NCI-H460 (cell line): ENCODE measurements at regions not wholly inside any gene's neighbourhood (a gene's known extent, or its start where the extent isn't known, plus 50 kb on each side); places are given as distances from the start of the nearest gene placed in this dataset.
"Not testable (repeated sequence)": the region's sequence is repeated elsewhere in the genome, so short reads cannot be mapped to it uniquely, and the experiment has no call there.

ENCODE experiments used
- DNase-seq: peaks from one replicate; pipeline ENCODE4 v3.0.0-alpha.2; 2016; ENCODE audit warnings: low read depth; ENCODE audit errors: extremely low read depth

DNA sequence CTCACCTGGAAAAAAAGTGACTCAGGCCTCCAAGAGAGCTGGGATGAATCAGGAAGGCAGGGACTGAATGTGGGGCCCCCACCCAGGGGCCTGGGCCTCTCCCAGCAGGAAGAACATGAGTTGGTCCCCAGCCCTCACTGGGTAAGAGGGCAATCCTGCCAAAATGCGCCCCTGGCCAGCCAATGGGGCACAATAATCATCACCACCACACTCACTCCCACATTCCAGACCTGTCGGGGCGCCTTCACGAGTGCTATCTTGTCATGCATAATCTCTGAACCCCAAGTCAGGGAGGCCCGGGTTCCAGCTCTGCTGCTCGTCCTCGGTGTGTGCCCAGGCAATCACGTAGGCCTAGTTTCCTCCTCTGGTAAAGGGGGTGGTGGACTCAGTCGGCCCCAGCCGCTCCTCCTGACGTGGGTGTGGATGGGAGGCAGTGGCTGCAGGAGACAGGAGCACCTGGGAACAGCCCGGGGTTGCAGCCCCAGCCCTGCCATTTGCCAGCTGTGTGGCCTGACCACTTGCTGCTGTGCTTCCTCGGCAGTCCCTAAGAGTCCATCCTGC, 115.1 kb downstream of the CYP26B1 start:
- DNase-seq, result no peak

DNA sequence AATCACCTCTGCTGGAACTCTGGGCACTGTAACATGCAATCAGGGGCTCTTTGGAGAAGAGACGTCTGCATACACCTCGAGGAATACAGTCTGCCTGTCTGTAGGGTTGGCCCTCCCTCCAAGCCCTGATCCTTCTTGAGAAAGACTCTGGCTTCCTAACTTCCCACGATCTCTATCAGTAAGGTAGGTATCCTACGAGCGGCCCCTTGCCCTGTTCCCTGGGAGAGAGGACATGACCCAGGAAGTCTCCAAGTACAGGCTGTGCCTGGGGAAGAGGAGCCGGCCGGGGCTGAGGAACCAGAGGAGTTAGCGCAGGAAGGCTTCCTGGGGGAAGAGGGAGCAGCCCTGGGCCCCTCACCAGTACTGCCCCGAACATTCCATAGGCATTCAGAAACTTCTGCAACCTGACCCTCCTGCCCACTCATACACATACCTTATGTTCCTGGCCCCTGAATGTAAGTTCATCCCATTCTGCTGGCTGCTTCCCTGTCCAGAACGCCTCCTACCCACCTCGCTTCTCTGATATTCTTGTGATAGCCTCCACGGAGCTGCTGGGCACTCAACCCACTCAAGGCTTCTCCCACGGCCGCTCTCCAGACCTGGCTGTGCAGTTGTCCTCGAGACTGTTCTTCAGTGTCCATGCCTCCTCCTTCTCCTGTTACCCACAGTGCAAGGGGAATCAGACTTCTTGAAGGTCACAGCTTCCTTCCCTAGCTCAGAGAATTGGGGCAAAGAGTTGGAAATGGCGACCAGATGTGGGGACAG, 116.1 kb downstream of the CYP26B1 start:
- no peak for DNase-seq

DNA sequence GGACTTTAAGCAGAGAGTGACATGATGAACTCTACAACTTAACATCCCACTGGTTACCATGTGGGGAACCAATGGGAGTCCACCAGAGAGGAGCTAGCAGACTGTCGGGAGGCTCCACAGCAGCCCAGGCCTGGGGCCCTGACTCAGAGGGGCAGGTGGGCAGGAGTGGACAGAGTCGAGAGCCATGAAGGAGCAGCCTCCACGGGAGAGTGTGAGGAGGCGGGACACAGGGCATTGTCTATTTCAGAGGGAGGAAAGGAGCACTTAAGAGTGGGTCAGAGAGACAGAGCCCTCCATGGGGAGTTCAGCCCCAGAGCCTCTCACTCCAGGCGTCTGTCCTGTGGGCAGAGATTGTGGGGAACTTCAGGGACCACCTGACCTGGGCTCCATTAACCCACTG, 118.7 kb downstream of the CYP26B1 start:
- DNase-seq, result no peak

DNA sequence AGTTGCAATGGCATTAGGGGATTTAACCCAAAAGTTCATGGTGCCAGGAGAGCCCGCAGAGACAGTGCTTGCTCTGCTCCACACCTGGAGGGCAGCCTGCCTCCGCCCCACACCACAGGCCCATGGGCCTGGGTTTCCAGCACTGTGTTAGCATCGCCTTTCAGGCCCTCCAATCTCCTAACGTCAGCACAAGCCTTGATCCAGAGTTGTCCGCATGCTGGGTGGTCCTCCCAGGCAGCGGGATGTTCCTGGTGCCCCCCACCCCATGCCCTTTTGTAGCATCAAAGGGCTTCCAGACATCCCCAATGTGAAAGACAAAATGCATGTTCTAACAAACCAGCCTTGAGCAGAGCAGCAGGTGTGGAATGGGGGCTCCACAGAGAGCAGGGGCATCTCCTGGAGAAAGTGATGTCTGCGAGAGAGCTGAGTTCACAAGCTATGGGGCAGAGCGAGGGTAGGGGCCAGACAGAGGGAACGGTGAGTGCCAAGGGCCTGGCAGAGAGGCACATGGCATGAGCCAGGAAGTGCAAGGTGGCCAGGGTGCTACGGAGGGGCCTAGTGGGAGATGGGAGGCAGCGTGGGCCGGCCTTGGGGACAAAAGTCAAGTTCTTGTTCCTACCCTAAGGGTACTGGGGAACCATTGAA, 119.2 kb downstream of the CYP26B1 start:
- DNase-seq, result no peak

DNA sequence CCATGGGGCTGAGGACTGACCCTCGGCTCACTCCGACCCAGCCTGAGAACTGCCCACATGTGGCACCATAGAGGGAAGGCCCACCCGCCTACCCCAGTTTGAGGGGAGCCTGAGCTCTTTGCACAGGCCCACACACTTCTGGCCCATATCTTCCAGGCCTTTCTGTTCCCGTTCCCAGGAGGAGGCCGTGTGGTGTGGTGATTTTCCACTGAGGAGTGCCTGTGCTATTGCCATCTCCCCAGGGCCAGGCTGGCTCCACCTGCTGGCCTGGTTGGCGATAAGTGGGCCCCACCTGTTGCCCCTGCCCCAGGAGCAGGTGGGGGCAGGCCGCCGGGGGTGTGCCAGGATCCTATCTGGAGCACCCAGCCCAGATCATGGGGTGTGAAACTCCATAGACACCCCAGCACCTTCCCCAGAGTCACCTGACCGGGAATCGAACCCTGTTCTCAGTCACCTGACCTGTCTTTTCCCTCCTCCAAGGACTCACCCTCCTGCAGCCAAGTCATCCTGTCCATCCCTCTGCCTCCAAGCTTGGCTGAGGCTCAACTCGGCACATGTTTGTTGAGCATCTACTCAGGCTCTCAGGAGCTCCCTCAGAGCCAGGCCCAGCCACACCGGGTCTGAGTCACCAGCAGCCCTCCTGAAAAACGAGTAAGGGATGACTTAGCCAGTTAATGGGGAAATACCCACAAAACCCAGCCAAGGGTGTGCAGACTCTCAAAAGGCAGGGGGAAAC, 120.1 kb downstream of the CYP26B1 start:
- no peak for DNase-seq

DNA sequence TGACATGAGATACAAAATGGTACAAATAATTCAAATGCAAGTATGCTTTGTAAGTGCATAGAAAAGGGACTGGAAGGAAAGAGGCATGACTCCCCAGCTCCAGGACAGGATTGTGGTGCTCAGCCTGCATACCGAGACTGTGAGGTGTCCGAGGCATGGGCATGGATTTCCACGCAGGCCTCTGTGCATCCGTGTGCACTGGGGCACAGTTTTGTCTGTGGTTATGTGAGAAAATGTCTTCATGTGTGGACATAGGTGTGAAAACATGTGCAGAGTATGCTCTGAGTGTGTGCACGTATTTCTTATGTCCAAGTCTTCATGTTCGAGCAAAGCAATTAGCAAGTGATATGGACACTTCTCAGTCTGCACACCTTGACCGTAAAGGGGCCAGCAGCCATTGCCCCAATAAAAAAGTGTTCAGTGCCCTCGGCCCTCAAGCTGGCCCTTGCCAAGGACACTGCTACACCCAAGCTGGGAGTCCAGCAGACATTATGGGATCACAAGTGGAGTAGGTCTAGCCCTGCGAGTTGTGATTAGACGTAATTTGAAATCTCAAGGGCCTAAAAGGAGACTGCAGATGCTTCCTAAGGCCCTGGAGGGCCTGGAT, 120.7 kb downstream of the CYP26B1 start:
- no peak for DNase-seq

DNA sequence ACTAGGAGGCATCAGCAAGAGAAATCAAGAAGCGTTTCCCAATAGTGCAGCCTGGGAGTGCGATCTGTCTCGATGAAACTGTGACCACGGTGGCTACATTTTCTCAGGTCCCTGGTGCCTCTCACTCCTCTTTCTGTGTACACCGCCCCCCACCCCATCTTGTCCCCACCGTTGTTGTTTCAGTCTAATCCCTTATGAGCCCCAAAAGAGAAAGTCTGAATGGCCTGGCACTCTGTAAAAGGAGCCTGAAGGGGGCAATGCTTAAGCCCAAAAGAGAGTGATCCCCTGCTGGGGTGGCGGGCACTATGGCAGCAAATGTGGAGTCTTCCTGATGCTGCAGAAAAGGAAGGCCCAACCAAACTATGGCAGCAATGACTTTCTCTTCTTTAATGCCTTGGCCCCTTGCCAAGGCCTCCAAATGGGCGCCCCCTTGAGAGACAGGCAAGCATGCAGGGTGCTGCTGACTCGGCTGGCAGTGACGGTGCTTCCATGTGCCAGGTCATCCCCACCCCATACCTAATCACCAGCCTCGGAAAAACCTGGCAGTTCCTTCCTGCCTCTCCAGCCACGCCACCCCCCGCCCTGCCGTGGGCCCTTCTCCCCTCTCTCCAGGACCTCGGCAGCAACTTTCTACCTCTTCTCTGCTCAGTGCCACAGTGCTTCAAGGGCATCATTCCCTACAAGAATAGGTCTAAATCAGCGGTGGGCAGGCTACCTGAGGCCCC, 123.0 kb downstream of the CYP26B1 start:
- DNase-seq, result no peak

DNA sequence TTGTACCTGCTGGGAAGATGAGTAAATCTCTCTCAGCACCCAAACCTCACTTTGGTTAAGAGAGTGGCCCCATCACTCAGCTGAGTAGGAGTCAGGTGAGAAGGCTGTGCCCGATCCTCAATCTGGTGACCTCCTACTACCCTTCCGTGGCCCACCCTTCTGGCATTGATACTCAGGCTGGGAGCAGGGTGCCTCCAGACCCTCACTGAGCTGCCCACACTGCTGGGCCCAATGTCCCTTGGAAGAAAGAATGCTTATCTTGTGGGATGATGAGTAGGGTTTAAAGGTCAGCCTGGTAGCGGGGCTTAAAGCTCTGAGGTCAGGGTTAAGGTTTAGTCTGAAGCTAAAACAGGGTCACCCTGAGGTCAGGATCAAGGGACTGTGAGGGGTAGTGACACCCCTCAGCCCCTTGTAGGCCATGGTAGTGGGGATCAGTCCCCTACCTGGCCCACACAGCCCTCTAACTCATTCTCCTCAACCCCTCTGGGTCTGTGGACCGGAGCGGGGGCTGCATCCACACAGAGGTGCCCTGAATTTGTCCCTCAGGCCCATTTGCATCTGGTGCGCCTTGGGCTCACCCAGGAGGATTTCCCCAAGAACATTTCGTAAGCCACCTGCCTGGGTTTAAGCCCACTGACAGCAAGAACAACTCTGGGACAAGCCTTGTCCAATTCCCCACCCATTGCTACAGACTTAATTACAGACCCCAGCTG, 123.8 kb downstream of the CYP26B1 start:
- no peak for DNase-seq

DNA sequence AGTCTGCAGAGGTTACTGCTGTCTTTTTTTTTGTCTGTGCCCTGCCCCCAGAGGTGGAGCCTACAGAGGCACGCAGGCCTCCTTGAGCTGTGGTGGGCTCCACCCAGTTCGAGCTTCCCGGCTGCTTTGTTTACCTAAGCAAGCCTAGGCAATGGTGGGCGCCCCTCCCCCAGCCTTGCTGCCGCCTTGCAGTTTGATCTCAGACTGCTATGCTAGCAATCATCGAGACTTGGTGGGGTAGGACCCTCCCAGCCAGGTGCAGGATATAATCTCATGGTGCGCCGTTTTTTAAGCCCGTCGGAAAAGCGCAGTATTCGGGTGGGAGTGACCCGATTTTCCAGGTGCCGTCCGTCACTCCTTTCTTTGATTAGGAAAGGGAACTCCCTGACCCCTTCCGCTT, 126.3 kb downstream of the CYP26B1 start:
- not testable (repeated sequence) for DNase-seq

DNA sequence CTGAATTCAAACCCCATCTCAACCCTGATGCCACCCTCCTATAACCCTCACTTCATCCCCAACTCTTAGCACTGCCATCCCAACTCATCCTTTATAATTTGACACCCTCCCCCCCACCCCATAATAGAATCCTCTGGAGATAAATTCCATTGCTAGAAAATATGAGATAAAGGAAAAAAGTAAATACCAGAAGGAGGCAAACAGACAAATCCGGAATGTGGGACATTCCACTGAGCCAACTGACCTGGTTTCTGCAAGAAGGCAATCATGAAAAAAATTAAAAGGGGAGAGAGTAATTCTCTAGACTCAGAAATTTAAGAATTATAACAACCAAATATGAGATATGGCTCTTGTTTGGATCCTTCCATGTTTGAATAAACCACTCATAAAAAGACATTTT, 132.4 kb downstream of the CYP26B1 start:
- DNase-seq, result no peak

DNA sequence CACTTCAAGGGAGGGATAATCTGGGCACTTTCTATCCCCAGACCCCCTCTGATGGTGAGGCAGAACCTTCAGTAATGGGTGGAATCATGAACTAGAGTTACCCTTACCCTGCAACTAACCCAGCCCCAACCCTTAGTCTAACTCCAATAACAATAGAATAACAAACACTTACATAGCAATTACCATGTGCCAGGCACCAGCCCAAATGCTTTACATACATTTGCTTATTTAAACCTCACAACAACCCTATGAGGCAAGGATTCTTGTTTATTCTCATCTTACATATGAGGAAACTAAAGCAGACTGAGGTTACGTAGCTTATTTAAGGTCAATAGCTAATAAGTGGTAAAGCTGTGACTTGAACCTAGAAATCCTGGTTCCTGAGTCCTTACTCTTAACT, 132.8 kb downstream of the CYP26B1 start:
- DNase-seq, result no peak

DNA sequence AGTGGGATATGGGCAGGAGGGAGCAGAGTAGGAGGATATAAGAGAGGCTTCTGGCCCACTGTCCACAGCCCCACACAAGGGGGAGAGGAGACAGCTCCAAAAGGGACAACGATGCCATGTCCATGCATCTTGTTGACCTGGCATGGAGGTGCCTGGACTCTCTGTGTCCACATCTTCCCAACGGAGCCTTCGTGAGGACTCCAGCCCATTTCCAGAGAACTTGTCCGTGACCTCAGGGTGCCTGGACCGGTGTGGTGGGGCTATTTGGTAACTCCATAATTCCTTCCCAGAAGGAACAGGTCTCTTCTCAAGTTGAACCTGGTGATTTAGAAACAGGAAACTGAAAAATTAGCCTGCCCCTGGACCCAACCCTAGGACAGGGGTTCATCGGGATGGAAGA, 133.9 kb downstream of the CYP26B1 start:
- no peak for DNase-seq

DNA sequence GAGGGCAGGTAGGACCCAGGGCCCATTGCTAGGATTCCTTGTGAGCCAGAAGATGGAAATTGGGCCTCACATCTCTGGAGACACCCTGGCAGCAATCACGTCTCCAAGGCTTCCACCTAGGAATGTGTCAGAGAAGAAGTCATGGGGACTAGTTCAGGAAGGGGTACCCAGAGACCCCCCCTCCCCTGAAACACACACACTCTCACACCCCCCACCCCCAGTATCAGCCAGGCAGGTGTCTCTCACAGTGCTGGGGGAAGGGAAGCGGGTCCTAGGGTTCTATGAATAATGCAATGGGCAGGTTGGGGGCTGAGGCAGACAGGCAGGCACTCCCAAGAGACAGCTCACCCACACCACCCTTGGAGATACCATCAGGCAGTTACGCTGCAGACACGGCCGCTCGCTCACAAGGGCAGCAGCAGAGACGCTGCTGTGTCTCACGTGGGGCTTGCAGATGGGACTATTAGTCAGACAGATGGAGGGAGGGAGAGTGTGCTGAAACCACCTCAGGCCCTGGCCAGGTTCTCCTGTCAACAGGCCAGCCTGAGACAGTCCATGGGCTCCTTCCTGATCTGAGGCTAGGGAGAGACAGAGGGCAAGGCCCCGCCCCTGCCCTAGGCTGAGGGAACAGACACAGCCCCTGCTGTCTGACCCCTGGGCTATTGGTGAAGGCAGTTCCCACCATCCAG, 134.6 kb downstream of the CYP26B1 start:
- no peak for DNase-seq

DNA sequence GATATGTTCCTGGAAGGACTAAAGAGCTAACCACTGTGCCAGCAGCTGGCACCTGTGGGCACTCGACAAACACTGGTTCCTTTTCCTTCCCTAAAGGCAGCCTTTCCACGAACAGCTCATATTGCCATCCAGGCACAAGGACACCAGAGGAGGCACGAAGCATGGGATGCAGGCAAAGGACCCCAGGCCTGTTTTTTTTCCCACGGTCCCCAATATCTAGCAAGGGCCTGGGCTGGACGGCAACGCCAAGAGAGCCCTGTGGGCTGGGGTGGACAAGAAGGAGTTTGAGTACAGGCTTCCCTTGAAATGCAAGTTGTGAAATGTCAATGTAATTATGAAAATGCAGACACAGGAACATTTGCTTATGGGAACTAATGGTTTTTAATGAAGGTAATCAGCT, 135.9 kb downstream of the CYP26B1 start:
- DNase-seq, result no peak

DNA sequence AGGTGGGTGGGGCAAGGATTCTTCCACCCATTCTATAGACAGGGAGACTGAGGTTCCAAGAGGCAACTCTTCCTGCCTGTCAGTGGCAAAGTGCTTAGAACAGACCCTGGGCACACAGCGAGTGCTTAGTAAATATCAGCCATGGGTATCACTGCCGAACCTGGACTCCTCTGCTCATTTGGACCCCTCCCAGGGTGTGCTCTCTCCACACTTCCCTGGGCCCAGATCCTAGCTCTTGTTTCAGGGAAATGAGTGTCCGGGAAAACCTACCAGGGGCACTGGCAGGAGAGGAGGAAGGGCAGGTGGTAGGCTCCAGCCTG, 136.3 kb downstream of the CYP26B1 start:
- no peak for DNase-seq

DNA sequence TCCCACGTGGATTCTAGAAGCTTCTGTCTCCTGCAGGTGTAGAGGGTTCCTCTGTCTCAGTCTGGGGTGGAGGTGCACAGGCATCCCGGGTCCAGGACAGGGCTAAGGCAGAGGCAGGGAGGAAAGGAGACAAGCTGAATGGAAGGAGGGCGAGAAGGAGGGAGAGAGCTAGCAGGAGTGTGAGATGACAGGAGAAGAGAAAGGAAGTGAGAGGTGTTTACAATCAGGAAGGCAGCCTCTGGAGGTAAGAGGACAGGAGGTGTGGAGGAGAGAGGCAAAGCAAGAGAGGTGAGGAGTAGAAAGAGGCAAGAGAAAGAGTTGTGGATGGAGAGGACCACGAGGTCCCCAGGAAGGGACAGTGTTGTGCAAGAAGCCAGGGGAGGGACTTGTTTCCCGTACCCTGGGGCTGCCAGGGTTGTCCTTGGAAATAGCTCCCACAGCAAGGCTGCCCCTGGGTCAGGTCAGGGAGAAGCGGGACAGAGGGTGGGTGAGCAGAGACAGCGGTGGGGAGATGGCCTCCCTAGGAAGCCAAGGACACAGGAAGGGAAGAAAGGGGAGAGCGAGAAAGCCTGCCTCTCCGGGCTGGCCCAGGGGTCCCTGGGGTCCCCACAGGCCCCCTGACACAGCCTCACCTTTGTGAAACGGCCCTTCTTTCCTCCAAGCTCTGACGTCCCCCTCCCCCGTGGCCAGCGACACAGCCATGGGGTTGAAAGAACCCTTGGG, 136.9 kb downstream of the CYP26B1 start:
- no peak for DNase-seq

DNA sequence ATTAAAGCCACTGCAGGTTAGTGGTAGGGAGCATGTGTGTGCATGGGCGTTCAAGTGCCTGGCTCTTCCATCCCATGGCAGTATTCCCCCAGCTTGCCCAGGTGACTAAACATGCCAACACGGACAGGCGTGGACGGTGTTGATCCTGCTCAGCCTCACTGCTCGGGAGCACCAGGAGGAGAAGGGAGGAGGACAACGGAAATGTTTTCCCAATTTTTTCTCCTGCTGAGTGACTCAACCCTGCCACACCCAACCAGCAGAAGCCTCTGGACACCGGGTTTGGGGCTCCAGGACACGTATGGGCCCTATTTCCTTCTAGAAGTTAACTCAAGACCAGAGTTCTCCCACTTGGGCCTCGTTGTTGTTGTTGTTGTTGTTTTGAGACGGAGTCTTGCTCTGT, 139.1 kb downstream of the CYP26B1 start:
- DNase-seq, result no peak

DNA sequence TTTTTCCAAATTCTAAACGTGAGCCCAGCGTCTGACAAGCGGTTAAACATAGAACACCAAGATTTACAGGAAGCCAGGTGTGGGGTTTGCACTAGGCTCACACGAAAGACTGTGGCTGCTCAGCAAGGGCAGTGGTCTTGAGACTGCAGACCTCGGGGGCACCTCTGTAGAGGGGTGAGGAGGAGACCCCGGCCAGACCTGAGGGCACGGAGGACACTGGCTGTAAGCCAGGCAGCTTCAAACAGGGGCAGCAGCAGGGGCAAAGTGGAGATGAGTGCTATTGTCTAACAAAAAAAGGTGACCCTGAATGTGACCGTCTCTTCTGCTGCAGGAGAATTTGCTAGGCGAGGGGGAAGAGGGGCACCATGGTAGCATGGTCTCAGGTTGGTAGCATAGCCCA, 140.3 kb downstream of the CYP26B1 start:
- no peak for DNase-seq
